ENCODE measurements at regions not wholly inside any gene's neighbourhood (a gene's known extent, or its start where the extent isn't known, plus 50 kb on each side); places are given as distances from the start of the nearest gene placed in this dataset.

GRCh38 chr6:134720353-134721059 lies 229.4 kb downstream of the ALDH8A1 start:
- TF ChIP-seq CTCF (IDR thresholded peaks at IDR 0.05) (no peak), POLR2A (IDR thresholded peaks at IDR 0.05) (no peak)

All from right lobe of liver (tissue), 4 donors.